ENCODE measurements at regions not wholly inside any gene's neighbourhood (a gene's known extent, or its start where the extent isn't known, plus 50 kb on each side); places are given as distances from the start of the nearest gene placed in this dataset.

- DNase-seq (ENCODE audit: low read depth): no peak
These were observed 67.5 kb downstream of the ATP6V1G3 start for GRCh38 chr1:198472997-198473396.

GRCh38 chr1:198472119-198472518 is 68.4 kb downstream of the ATP6V1G3 start:
- no peak for DNase-seq (ENCODE audit: low read depth)

GRCh38 chr1:198467907-198468306 is 72.6 kb downstream of the ATP6V1G3 start:
- DNase-seq (ENCODE audit: low read depth): no peak

- DNase-seq (ENCODE audit: low read depth): no peak
These were observed 73.1 kb downstream of the ATP6V1G3 start for GRCh38 chr1:198467342-198467741.

GRCh38 chr1:198465201-198466144 is 75.0 kb downstream of the ATP6V1G3 start:
- peak; percentile 33 for DNase-seq (ENCODE audit: low read depth)

- DNase-seq (ENCODE audit: low read depth): no peak
These were observed 76.8 kb downstream of the ATP6V1G3 start for GRCh38 chr1:198463709-198464108.

GRCh38 chr1:198462365-198463019 is 78.0 kb downstream of the ATP6V1G3 start:
- no peak for DNase-seq (ENCODE audit: low read depth)

GRCh38 chr1:198455966-198456365 is 84.5 kb downstream of the ATP6V1G3 start:
- DNase-seq (ENCODE audit: low read depth): no peak

GRCh38 chr1:198449727-198450433 is 90.6 kb downstream of the ATP6V1G3 start:
- no peak for DNase-seq (ENCODE audit: low read depth)

GRCh38 chr1:198449261-198449660 is 91.2 kb downstream of the ATP6V1G3 start:
- DNase-seq (ENCODE audit: low read depth): no peak

- DNase-seq (ENCODE audit: low read depth): no peak
These were observed 93.0 kb downstream of the ATP6V1G3 start for GRCh38 chr1:198447468-198447867.

- DNase-seq (ENCODE audit: low read depth): no peak
These were observed 94.6 kb downstream of the ATP6V1G3 start for GRCh38 chr1:198445872-198446271.

GRCh38 chr1:198444792-198445191 is 95.7 kb downstream of the ATP6V1G3 start:
- no peak for DNase-seq (ENCODE audit: low read depth)

- peak; percentile 82 for DNase-seq (ENCODE audit: low read depth)
These were observed 96.9 kb downstream of the ATP6V1G3 start for GRCh38 chr1:198443365-198444233.

GRCh38 chr1:198440842-198441241 is 99.6 kb downstream of the ATP6V1G3 start:
- no peak for DNase-seq (ENCODE audit: low read depth)

GRCh38 chr1:198437332-198437731 is 103.1 kb downstream of the ATP6V1G3 start:
- DNase-seq (ENCODE audit: low read depth): no peak

- DNase-seq (ENCODE audit: low read depth): no peak
These were observed 104.2 kb downstream of the ATP6V1G3 start for GRCh38 chr1:198436276-198436675.

GRCh38 chr1:198435056-198435455 is 105.4 kb downstream of the ATP6V1G3 start:
- DNase-seq (ENCODE audit: low read depth): no peak

GRCh38 chr1:198424441-198424840 is 116.0 kb downstream of the ATP6V1G3 start:
- no peak for DNase-seq (ENCODE audit: low read depth)

GRCh38 chr1:198423673-198424072 is 116.8 kb downstream of the ATP6V1G3 start:
- no peak for DNase-seq (ENCODE audit: low read depth)

- no peak for DNase-seq (ENCODE audit: low read depth)
These were observed 123.4 kb downstream of the ATP6V1G3 start for GRCh38 chr1:198417039-198417438.

GRCh38 chr1:198416296-198416695 is 124.2 kb downstream of the ATP6V1G3 start:
- no peak for DNase-seq (ENCODE audit: low read depth)
